Spleen (tissue), 7 donors: ENCODE measurements at regions not wholly inside any gene's neighbourhood (a gene's known extent, or its start where the extent isn't known, plus 50 kb on each side); places are given as distances from the start of the nearest gene placed in this dataset.

Experiments
- POLR2A ChIP-seq, 3 donors: fragments of 450-650 bp; IDR thresholded peaks; one replicate each; pipeline ENCODE4 v1.5.1; 2017; ENCODE audit warnings: antibody characterized with exemption in 3 of 3, mild to moderate bottlenecking in 1 of 3
- TF ChIP-seq, protein P1 (sequence below), 11 experiments: fragments of 200-600 bp in 7 of 11; fragments of 450-650 bp in 4 of 11; sonication (generic) in 4 of 11; IDR thresholded peaks in 8 of 11; conservative IDR thresholded peaks in 3 of 11; 1 replicate in 7 of 11; 2 replicates in 4 of 11; pipeline versions ENCODE4 v1.4.0 to v1.8.0; 2016 to 2021; ENCODE audit warnings: antibody characterized with exemption in 11 of 11, inconsistent platforms in 4 of 11, mild to moderate bottlenecking in 1 of 11
- donor health status: DM: no; HTN: no; CAD: no; lungs with moderate emphysema.
- donor health status: DM: no; HTN: no; CAD: no.
- donor health status: DM: no; HTN: no; CAD: no.

DNA sequence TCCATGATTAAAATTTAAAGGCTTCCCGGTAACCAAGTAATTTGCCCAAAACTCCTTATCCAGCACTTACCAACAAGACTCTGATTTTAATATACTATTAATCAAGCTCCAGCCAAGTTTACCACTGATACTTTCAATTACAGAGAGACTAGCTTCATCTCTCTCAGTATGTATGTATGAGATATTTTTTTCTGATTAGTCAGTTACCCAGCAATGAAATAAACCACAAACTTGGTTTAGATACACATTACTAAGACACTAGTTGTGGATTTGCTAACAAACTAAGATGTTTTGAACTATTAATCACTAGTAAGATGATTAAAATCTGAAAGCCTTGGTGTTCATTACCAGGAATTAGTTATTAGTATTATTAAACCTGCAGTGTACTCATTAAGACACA lies 1272.2 kb upstream of the ACVR2A start:
- TF ChIP-seq, protein P1, sequence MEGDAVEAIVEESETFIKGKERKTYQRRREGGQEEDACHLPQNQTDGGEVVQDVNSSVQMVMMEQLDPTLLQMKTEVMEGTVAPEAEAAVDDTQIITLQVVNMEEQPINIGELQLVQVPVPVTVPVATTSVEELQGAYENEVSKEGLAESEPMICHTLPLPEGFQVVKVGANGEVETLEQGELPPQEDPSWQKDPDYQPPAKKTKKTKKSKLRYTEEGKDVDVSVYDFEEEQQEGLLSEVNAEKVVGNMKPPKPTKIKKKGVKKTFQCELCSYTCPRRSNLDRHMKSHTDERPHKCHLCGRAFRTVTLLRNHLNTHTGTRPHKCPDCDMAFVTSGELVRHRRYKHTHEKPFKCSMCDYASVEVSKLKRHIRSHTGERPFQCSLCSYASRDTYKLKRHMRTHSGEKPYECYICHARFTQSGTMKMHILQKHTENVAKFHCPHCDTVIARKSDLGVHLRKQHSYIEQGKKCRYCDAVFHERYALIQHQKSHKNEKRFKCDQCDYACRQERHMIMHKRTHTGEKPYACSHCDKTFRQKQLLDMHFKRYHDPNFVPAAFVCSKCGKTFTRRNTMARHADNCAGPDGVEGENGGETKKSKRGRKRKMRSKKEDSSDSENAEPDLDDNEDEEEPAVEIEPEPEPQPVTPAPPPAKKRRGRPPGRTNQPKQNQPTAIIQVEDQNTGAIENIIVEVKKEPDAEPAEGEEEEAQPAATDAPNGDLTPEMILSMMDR (IDR thresholded peaks at IDR 0.05 in 8 of 11, conservative IDR thresholded peaks at IDR 0.05 in 3 of 11): no peak
- TF ChIP-seq POLR2A (IDR thresholded peaks at IDR 0.05): no peak
